ENCODE measurements at regions not wholly inside any gene's neighbourhood (a gene's known extent, or its start where the extent isn't known, plus 50 kb on each side); places are given as distances from the start of the nearest gene placed in this dataset.

DNA sequence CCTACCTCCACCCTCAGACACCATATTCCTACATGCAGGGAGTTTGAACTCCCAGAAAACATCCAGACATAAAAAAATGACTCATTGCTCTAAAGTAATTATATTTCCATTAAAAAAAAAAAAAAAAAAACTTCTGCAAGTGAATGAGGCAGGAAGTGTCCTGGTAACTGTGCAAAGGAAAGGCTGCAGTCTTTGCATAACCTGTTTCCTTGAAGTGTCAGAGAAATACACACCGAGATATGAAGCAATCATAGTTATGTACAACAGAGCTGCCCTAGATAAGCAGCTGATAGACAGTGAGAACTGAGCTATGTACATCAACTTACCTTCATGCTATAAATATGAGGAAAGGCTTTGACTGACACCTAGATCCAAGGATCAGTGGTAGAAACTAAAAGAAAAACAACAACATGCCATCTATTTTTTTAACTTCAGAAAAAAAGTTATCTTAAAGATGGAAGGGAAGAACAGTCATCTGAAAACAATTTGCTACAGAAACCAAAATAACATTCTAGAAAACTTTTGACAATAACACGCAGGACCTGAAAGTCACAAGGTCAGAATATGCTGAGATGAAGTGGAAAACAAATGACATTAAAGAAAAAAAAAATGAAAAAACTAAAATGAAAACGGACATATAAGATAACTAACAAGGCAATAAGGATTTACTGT is 263.2 kb downstream of the SEC23A start:
- no peak for DNase-seq

DNA sequence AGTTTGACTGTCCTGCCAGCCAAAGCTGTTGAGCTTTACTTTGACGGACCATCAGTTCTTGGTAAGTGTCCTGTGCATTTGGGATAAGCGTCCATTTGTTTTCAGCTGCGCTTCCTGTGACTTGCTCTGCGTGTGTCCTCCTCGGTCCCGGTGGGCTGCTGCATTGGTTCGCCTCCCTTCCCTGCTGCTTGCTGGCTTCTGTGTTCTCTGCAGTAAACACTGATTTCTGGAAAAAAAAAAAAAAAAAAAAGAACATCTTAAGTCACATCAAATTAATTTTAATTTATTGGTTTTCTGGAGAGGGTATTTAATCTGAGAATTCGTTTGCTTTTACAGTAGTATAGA is 264.1 kb downstream of the SEC23A start:
- DNase-seq = no peak

DNA sequence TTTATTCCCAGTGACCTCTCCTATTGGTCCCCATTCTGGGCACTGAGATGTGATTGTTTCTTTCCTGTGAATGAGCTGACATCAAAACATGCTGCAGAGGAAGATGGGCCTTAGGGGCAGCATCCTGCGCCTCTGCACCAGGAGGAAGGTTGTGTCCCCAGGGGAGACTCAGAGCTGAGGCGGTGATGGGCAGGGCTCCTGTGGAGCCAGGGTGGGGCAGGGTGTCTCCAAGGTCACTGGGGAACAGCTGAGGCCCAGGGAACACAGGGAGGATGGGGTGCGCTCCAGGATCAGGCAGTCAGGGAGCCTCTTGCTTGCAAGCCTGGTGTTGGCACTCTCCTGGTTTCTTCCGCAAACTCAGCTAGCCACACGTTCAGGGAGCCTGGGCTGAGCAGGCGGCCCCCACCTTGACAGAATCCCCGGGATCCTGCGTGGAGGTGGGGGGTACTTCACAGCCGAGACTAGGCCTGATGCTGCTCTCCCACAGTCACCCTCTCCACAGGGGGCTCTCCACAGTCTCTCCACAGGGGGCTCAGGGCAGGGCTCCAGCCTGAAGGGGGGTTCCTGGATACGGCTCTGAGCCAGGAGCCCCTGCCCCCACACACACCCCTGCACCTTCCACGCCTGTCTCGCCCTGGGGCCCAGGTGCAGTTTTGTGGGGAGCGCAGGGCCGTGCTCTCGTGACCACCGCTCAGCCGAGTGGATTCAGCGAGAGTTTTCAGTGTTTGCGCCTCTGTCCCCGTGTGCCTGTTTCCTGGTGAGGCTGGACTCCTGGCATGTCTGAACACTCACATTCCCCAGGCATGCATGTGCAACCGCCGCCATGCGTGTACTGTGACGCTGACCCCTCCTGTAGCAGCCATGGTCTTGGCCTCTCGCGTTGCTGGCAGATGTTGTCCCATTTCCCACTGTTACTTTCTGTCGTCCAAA is 264.7 kb downstream of the SEC23A start:
- no peak for DNase-seq

DNA sequence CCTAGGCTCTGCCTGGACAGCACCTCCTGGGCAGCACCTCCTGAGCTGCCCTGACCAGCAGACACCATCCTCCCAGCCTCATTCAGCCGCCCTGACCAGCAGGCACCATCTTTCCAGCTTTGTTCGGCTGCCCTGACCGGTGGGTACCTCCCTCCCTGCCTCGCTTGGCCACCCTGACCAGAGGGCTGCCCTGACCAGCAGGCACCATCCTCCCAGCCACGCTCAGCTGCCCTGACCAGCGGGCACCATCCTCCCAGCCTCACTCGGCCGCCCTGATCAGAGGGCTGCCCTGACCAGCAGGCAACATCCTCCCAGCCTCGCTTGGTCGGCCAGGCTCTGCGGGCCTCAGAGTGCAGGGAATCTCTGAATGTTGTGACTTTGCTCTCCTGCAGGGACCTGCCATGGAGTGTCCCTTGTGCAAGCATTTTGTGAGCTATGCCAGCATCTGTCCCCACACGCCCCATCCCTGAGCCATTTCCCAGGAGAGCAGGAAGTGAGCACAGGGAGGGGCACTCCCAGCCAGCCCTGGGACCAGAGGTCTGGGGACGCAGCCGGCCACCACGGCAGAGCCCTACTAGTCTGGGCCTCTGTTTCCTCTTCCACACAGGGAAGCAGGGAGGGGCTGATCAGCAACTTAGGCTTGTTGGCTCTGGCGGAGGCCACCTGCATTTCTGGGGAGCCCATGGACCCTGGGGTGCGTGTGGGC is 265.5 kb downstream of the SEC23A start:
- DNase-seq = no peak

DNA sequence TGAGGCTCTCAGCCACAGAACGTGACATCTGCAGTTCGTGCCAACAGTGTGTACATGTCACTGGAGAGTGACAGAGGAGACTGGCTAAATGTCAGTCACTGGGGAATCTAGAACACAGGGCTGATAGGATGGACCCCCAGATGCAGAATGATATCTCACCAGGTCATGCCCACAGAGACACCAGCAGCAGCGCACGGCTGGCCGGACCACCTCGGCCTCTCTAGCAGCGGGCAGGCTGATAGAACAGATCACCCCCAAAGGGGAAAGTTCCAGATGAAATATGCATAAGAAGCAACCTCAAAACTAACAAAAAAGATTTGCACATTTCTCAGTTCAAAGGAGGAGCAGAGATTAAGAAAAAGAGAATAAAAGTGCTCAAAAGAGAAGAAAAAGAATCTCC is 266.5 kb downstream of the SEC23A start:
- no peak for DNase-seq

DNA sequence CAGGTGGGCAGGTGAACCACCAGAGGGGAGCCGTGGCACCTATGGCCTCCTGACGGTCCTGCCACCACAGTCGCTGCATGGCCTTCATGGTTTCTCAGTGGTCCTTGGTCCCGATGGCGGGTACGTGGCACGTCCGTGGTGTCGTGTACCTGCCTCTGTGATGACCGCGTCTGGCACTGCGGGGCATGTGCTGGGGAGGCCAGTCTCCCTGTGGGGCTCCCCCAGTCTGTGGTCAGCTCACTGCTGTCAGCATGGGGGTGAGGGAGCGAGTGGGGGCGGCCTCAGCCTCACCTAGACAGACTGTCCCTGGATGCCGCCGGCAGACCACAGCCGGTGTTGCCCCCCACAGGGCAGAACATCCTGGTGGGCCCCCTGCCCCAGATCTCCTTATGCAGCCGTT is 267.2 kb downstream of the SEC23A start:
- no peak for DNase-seq

DNA sequence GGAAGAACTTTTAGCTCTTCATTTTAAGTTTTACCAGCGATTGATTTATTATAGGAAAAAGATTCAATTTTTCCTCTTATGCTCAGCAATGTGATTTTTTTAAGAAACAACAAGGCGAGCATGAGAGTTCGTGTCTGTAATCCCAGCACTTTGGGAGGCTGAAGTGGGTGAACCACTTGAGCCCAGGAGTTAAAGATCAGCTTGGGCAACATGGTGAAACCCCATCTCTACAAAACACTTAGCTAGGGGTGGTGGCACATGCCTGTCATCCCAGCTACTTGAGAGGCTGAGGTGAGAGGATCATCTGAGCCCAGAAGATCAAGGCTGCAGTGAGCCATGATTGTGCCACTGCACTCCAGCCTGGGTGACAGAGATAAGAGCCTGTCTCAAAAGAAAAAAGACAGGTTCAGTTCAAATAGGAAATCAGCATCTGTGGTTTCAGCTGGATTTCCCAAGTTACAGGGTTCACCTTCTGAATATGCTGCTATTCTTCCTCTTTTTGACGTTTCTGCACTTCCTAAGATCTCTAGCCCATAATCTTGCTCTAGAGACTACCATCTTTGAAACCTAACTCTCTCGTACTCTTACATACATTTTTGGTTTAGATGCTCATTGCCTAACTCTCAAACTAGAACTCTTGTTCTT is 274.7 kb downstream of the SEC23A start:
- no peak for DNase-seq

DNA sequence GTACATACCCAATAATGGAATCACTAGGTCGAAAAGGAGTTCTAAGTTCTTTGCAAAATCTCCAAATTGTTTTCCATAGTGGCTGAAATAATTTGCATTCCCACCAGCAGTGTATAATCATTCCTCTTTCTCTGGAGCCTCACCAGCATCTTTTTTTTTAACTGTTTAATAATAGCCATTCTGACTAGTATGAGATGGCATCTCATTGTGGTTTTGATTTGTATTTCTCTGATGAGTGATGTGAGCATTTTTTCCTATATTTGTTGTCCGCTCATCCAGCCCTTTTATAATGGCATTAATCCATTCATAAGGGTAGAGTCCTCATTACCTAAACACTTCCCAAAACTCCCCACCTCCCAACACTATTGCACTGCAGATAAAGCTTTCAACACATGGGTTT is 278.3 kb downstream of the SEC23A start:
- DNase-seq = no peak

DNA sequence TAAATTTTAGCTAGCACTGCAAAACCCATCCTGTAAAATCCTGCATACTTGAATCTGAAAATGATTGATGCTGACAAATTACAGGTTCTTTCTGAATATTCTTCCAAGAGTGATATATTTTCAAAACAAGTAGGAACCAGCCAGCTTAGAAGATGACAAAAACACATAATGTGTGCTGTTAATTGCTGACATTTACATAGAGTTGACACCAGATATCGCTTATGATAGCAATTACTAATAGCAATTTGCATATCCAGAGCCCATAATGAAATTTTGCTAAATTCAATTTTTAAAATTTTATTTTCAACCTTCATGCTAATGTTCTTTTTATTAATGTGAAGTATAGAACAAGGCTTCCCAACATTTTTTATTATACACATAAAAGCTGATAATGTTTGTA is 284.5 kb downstream of the SEC23A start:
- no peak for DNase-seq

DNA sequence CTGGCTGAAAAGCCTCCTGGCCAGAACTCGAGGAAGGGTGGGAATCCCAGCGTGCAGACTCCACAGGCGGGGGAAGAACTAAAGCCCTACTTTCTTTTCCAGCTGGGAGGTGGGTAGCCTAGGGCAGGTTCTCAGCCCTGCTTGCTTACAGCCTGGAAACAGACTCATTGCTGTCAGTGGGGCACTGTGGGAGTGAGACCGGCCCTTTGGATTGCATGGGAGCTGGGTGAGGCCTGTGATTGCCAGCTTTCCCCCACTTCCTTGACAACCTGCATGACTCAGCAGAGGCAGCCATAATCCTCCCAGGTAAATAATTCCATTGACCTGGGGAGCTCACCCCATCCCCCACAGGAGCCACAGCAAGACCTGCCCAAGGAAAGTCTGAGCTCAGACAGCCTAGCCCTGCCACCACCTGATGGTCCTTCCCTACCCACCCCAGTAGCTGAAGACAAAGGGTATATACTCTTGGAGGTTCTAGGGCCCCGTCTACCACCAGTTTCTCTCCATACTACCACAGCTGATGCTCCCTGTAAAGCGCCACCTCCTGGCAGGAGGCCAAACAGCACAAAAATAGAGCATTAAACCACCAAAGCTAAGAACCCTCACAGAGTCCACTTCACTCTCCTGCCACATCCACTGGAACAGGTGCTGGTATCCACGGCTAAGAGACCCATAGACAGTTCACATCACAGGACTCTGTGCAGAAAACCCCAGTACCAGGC is 294.1 kb downstream of the SEC23A start:
- DNase-seq = no peak

DNA sequence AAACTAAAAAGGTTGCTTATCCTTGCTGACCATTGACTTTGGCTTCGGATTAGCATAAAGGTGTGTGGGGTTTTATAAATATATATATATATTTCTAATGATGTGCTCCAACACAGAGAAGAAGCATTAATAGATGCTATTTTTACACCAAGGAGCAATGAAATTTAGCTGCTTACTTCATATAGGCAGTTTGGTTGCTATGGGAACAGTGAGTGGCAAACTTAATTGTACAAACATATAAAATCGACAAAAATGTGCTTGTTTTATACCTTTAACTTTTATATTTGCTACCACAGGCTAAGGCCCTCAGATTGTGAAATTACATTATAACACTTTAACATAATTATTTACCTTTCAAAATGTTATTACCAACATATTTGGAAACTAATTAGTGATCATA is 303.4 kb downstream of the SEC23A start:
- DNase-seq = no peak

DNA sequence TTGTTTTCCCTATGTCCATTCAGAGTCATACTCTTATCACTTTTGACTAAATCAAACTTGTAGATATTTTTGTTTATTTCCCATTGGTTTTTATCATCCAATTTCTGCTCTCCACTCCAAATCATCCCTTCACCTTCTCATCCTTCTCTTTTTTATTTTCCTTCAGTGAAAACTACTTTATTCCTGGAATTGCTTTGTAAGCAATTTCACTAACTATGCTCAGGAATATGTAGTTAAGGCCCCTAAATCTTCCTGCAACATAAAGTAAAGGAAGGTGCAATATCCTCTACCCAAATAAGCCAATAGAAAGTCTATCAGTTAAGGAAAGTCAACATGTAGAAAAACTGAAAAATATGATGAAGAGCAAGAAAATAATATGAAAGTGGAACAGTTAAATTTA is 308.4 kb downstream of the SEC23A start:
- no peak for DNase-seq

DNA sequence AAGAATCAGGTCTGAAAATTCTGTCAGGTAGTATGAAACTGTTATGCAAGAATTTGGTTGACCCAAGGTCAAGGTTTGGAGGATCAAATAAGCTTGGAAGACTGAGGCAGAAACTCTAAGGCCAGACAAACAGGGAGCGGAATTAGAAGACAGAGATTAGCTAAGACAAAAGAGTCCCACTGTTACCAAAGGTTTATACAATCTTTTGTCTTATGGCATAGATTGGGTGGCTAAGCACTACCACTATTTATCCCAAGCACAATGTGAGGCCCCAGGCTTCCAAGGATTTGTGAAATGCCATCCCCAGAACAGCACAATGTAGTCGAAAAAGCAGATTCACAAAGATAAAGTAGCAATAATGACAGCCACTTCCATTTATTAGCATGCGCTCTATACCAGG is 311.2 kb downstream of the SEC23A start:
- DNase-seq = no peak

DNA sequence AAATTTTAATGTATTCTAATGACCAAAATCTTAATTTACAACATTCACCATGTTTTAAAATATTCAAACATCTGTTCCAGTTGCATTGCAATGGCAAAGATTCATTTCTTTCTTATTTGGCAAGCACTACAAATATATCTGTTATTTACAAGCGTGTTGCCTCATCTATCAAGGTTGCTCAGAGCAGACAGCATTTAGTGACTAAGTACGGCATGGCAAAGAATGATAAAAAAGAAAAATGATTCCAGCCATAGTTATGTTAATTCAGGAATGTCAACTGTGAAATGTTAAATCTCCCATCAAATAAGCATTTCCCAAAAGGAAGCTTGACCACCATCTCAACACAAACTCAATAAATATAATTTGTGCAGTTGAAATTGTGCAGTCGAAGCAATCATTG is 312.1 kb downstream of the SEC23A start:
- no peak for DNase-seq

DNA sequence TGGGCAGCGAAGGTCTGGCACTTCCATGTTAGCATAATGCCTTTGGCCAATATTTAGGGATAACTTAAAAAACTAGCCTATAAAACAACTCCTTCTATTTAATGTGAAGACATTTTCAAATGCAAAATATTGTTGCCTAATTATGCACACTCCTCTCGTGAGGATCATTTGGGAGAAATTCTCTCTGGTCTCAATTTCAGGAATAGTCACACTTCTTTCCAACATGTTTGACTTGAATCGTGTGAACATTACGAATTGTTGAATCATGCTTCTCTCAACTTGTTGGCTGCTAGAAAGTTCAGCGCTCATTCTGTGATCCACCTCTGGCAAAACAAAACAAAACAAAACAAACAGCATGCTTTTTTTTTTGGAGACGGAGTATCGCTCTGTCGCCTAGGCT is 313.2 kb downstream of the SEC23A start:
- DNase-seq = no peak

DNA sequence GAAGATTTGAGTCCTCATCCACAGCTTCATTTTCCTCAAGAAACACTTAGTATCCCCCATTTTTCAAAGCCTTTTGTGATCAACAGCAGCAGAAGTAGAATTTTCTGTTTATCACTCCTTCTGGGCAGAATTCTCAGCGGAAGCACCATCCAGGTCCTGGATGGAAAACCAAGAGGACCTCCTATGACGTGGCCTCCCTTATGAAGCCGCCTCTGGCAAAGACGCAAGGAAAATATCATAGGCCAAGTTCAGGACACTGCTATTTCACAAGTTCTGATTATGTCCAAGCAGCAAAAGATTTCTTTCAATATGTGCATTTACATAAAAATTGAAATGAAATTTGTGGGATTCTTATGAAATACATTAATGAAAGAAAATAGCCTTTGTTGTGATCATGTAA is 315.0 kb downstream of the SEC23A start:
- DNase-seq = no peak

DNA sequence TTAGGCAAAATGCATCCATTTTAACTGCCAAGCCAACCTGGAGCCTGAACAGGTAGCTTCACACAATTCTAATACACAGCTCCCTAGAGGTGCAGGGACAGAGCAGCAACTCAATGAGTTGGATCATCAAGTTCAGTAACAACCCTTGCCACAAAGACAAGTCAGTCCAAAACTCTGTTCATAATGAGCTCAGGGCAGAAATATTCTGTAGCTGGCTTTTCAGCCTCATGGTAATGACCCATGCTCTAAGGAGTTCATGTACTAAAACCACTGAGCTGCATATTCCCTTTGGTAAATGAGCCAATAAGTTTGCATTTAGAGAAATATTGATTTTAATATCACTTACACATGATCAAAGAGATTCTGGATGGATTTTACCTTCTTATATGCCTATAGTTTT is 316.1 kb downstream of the SEC23A start:
- no peak for DNase-seq

DNA sequence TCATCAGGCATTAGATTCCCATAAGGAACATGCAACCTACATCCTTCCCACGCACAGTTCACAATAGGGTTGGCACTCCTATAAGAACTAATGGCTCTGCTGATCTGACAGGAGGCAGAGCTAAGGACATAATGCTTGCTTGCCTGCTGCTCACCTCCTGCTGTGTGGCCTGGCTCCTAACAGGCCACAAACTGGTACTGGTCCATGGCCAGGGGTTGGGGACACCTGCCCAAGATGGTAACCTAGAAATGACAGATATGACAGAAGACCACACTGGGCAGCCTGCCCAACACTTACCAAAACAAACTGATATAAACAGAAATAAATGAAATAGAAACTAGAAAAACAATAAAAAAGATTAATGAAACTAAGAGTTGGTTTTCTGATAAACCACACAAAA is 325.6 kb downstream of the SEC23A start:
- DNase-seq = no peak

DNA sequence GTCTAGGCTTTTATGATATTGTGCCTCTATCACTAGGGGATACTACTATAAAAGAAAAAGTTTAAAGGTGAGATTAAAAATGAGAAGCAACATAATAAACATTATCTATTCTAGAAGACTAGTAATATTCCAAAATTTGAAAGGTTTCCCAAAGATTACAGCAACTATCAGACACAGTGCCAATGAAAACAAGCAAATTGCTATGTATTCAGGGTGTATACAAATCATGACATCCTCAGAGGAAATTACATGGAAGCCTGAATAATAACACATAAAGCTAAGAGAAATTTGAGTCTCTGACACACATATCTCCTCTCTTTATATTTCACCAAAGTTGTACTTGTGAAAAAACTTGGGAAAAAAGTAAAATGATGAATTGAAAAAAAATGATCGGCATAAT is 327.0 kb downstream of the SEC23A start:
- no peak for DNase-seq

DNA sequence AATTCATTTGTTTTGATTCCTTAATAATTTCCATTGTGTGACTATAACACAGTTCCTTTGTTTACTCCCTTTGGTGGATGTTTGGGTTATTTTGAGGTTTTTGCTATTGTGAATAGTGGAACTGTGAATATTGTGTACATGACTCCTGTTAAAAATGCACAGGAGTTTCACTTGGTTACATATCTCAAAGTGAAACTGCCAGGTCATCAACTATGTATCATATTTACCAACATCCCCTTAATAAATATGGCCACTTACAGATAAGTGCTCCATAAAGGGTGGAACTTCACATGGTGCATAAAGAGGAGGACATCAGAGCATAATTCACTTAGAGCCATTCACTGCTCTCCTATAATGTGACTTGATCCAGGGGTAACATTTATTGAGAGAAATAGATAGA is 328.9 kb downstream of the SEC23A start:
- DNase-seq = no peak

DNA sequence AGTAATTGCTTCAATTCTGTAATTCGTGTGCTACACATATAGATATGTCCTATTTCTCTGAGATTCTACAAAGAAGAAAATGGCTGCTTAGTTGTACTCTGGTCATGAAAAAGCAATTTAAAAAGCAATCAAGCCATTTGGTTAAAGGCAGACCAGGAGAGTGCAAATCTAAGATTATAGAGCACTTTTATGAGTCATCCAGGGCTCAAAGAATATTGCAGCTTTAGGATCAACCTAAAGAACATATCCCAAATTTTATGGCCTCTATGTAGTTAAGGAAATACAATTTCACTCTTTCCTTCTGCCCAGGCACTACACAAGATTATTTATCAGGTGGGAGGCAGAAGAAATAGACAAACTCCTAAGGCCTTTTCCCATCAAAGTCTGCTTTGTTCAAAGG is 332.8 kb downstream of the SEC23A start:
- DNase-seq = no peak

DNA sequence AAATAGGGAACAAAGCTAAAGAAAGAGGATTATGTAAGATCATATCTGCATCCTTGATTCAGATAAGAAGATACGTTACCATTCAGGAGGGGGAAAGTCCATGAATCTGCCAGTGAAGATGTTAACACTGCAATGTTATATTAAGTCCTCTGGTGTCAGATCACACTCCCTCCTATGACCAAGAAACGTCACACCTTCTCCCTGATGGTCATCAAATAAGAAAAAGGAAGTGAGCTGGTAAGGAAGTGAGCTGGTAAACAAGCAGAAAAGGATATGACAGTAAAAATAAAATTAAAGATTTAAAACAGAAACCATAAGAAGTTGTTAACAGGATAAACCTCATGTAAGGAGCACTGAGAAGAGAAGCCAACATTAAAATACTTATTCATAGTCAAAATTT is 340.2 kb downstream of the SEC23A start:
- no peak for DNase-seq

DNA sequence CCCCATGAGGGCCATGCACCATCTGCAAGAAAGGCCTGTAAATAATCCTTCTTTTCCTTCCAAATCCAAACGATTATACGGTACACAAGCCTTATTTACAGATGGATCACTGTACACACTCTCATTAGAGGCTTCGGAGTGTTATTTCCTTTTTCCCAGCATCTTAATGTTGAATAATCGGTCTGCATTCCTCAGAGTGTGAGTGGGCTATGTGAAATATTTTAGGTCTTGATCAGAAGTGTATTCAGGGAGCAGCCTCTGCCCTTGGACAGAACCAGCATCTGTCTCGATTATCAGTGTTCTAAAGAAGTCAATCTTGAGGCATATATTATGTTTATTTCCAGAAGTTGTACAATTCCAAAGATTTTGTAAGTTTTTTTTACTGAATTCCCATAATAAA is 340.6 kb downstream of the SEC23A start:
- DNase-seq = no peak

Data from NCI-H1694 (cell line).